ENCODE measurements at regions not wholly inside any gene's neighbourhood (a gene's known extent, or its start where the extent isn't known, plus 50 kb on each side); places are given as distances from the start of the nearest gene placed in this dataset.
"Not testable (repeated sequence)": the region's sequence is repeated elsewhere in the genome, so short reads cannot be mapped to it uniquely, and the experiment has no call there.

GRCh38 chr11:25159341-25159740 lies 662.5 kb downstream of the LUZP2 start:
- DNase-seq, result no peak

GRCh38 chr11:25163421-25163820 lies 666.6 kb downstream of the LUZP2 start:
- no peak for DNase-seq

- DNase-seq, result no peak
These were observed 683.3 kb downstream of the LUZP2 start for GRCh38 chr11:25180187-25180586.

GRCh38 chr11:25183411-25183810 lies 686.6 kb downstream of the LUZP2 start:
- no peak for DNase-seq

GRCh38 chr11:25197515-25197914 lies 700.7 kb downstream of the LUZP2 start:
- DNase-seq, result no peak

- no peak for DNase-seq
These were observed 701.9 kb downstream of the LUZP2 start for GRCh38 chr11:25198704-25199103.

- DNase-seq, result no peak
These were observed 704.1 kb downstream of the LUZP2 start for GRCh38 chr11:25200925-25201324.

GRCh38 chr11:25206762-25207161 lies 709.9 kb downstream of the LUZP2 start:
- no peak for DNase-seq

GRCh38 chr11:25211635-25212254 lies 714.9 kb downstream of the LUZP2 start:
- DNase-seq, result no peak

GRCh38 chr11:25214535-25215176 lies 717.8 kb downstream of the LUZP2 start:
- no peak for DNase-seq

- no peak for DNase-seq
These were observed 721.2 kb downstream of the LUZP2 start for GRCh38 chr11:25218036-25218435.

- DNase-seq, result no peak
These were observed 728.2 kb downstream of the LUZP2 start for GRCh38 chr11:25225078-25225477.

- DNase-seq, result no peak
These were observed 746.1 kb downstream of the LUZP2 start for GRCh38 chr11:25242928-25243327.

- DNase-seq, result no peak
These were observed 747.3 kb downstream of the LUZP2 start for GRCh38 chr11:25244126-25244525.

- no peak for DNase-seq
These were observed 750.5 kb downstream of the LUZP2 start for GRCh38 chr11:25247336-25247735.

- no peak for DNase-seq
These were observed 756.0 kb downstream of the LUZP2 start for GRCh38 chr11:25252854-25253253.

GRCh38 chr11:25263861-25264260 lies 767.0 kb downstream of the LUZP2 start:
- DNase-seq, result not testable (repeated sequence)

GRCh38 chr11:25271301-25271700 lies 774.4 kb downstream of the LUZP2 start:
- no peak for DNase-seq

- DNase-seq, result no peak
These were observed 775.4 kb downstream of the LUZP2 start for GRCh38 chr11:25272214-25272613.

GRCh38 chr11:25280821-25281220 lies 784.0 kb downstream of the LUZP2 start:
- DNase-seq, result not testable (repeated sequence)

GRCh38 chr11:25293166-25293565 lies 796.3 kb downstream of the LUZP2 start:
- DNase-seq, result no peak

- no peak for DNase-seq
These were observed 801.6 kb downstream of the LUZP2 start for GRCh38 chr11:25298450-25298849.

- DNase-seq, result no peak
These were observed 813.0 kb downstream of the LUZP2 start for GRCh38 chr11:25309818-25310217.

GRCh38 chr11:25317216-25317615 lies 820.4 kb downstream of the LUZP2 start:
- DNase-seq, result no peak

GRCh38 chr11:25319127-25319526 lies 822.3 kb downstream of the LUZP2 start:
- DNase-seq, result no peak

Measured in activated CD4-positive, alpha-beta T cell treated with anti-CD3 and anti-CD28 coated beads for 4 hours (primary cell).